Activated CD8-positive, alpha-beta memory T cell treated with anti-CD3 and anti-CD28 coated beads for 24 hours (primary cell): ENCODE measurements at regions not wholly inside any gene's neighbourhood (a gene's known extent, or its start where the extent isn't known, plus 50 kb on each side); places are given as distances from the start of the nearest gene placed in this dataset.

ENCODE experiments used
- DNase-seq: peaks from one replicate; pipeline ENCODE4 v3.0.0-alpha.2; 2020

- DNase-seq, result no peak
Observed at GRCh38 chr3:177931346-177931745, 604.9 kb upstream of the KCNMB2 start.

- DNase-seq, result no peak
Observed at GRCh38 chr3:177932346-177932745, 603.9 kb upstream of the KCNMB2 start.

DNA sequence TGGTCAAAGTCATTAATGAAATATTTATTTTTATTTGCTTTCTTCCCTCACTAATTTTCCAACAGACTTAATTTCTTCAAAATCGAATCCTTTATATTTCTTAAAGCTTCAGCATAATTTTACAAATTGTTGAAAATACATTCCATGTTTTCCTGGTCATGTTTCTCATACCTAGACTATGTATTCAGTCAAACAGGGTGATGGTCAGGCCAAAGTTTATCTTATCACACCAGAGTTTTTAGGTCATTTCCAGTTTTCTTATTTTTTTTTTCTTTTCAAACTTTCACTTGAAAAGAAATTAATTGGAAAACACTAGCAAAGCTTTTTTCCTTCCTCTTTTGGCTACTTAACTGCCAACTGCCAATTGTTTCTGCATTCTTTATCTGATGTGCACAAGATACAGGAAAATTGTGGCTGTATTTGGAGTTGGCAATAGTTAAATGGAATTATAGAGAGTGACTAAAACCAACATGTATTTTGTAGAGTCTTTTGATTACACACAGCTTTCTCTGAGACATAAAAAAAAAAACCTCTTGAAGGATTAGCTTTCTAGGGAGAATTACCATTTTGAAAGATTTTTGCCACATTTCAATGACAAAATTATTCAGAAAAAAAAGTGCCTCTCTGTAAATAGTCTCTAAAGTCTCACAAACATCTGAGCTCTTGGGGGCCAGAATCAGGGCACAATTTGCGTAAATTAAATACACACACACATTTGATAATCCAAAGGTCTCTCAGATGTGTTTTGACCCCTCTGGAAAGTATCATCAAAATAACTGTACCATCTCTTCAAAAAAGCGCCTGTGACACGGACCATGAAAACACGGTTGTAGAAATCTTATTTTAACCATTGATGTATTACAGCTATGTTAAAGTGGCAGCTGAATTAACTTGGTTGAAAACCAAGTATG, 603.2 kb upstream of the KCNMB2 start:
- DNase-seq, result no peak

DNA sequence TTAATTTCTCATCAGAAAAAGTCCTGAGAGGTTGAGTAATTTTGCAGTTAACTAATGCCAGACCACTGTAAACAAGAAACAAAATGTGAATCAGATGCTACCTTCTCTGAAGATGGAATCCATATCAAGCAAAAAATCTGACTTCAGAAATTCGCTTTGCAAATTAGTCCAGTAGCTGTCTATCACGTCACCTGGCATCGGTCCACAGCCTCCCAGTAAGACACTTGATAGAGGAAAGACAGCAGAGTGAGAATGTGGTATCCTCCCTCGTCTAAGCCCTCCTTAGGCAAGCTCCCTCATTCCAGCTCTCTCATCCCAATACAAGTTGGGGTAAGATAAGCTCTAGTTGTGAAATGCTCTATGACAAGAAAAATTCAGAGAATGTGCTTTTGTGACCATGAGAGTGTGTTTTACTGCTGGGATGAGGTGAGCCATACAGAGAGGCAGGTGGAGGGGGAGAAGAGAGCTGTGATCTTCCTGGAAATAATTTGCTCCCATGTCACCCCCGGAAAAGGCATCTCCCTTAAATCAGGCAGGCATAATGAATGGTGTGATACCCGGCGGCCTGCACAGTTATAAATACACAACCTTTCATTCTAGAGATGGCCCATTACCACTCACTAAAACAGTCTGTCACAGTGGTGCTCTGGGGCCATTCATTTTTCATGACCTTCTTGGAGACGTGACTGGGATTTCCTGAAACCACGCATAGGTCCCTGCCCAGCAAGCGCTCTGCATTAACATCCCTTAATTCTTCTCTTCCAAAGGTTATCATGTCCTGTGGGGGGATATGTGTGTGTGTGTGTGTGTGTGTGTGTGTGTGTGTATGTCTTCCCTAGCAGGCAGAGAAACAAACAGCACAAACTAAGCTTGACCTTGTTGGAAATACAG, 602.0 kb upstream of the KCNMB2 start:
- DNase-seq, result no peak

DNA sequence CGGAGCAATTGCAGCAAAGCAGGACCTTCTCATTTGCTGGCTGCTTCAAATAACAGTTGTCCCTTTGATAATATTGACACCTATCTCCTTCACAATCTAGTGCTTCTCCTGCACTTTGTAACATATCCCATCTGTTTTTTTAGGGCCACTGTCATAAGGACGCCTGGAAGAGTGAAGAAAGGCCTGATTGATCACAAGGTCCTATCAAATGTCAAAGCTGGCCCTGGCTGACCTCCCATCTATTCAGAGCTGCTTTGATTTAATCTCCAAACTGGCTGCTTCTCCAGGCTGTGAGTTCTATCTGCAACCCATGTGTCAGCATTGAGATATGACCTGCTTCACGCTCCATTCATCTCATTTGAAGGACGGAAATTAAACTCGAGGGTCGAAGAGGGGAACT, 601.2 kb upstream of the KCNMB2 start:
- DNase-seq, result no peak

DNA sequence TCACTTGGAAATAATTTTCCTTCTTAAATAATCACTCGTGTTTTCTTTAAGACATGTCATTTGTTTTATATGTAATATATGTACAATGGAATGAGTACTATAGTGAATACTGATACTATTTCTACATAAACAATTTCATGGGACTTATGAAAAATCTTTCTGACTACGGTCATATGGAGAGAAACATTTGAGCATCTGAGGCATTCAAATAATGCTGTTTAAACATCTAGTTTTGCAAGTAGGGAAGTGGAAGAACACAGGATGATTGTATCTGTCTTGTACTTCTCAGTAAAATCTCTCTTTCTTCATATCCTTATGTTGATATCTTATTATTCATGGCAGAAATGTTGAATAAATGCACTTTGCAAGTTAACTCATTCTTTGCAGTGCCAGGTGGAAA, 599.5 kb upstream of the KCNMB2 start:
- no peak for DNase-seq

GRCh38 chr3:177942911-177943310, 593.3 kb upstream of the KCNMB2 start:
- no peak for DNase-seq

GRCh38 chr3:177944228-177944661, 592.0 kb upstream of the KCNMB2 start:
- DNase-seq, result no peak

GRCh38 chr3:177946048-177946447, 590.2 kb upstream of the KCNMB2 start:
- DNase-seq, result no peak

GRCh38 chr3:177946497-177946896, 589.7 kb upstream of the KCNMB2 start:
- DNase-seq, result no peak

DNA sequence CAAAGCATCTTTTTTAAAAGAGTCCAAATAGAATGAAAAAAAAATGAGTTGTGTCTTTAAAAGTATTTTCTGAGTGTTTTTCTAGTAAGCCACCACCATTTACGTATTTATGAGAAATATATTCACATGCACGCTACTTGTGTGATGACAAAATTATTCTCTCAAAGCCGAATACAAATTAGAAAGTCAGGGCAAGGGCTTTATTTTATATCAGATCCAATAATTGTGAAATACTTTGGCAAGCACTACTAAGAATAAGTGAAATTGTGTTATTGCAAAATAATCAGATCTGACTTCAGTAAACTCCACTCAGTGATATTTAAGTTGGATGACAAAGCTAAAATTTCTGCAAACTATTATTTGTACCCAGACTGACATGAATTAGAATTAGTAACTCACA, 589.3 kb upstream of the KCNMB2 start:
- no peak for DNase-seq

GRCh38 chr3:177947901-177948300, 588.3 kb upstream of the KCNMB2 start:
- no peak for DNase-seq

DNA sequence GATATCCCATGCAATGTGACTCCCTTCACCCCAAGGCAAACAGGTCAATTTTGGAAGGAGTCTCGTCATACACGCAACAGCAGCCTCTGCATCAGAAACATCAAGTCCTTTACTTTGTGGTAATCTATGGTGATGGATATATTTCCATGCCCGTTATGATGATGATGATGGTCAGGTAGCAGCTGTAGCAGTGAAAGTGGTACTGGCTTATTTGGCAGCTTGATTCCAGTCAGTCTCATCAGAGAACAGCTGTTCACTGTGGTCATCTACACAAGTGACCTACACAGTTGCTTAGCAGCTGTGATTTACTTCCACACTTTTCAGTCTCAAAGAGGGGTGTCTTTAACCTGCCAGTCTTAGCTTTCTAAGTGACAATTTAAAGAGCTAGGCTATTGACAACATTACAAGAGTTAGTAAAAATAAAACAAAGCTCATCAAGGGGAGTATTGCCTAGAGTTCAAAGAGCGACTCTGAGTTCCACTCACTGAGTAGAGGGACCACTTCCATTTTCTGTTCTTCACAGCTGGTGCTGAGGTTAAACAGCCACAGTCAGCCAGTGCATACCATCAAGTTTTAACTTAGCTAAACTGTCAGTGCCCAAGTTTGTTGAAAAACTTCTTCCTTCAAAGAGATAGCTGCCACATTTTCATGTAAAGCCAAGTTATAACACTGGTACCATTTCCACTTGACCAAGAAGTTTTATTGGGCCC, 587.4 kb upstream of the KCNMB2 start:
- DNase-seq, result no peak

DNA sequence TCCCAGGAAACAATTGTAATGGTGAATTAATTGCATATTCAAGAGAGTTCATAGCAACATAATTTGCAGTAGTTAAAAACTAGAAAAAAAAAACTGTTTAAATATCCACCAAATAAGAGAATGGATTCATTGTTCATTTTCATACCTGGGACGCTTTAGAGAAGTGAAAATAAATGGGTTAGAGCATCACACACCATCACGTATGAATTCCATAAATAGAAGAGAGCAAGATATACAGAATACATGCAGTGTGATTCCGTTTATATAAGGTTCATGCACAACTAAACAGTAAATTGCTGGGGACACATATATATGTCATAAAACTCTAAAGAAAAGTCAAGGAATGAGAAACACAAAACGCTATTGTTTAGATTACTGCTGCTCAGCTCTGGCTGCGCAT, 577.0 kb upstream of the KCNMB2 start:
- no peak for DNase-seq

- no peak for DNase-seq
Observed at GRCh38 chr3:177960014-177960413, 576.2 kb upstream of the KCNMB2 start.

GRCh38 chr3:177960722-177961121, 575.5 kb upstream of the KCNMB2 start:
- DNase-seq, result no peak

GRCh38 chr3:177961784-177962183, 574.5 kb upstream of the KCNMB2 start:
- no peak for DNase-seq

GRCh38 chr3:177966493-177966892, 569.7 kb upstream of the KCNMB2 start:
- no peak for DNase-seq

DNA sequence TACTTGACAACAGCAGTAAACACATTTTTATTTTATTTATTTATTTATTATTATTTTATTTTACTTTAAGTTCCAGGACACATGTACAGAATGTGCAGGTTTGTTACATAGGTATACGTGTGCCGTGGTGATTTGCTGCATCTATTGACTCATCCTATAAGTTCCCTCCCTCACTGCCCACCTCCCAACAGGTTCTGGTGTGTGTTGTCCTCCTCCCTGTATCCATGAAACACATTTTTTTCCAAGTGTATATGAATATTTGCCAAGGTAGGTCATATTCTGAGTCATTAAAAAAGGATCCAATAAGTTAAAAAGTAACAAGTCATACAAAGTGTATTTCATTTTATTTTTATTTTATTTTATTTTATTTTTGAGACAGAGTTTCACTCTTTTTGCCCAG, 567.3 kb upstream of the KCNMB2 start:
- no peak for DNase-seq

- DNase-seq, result no peak
Observed at GRCh38 chr3:177973241-177973840, 562.9 kb upstream of the KCNMB2 start.

- no peak for DNase-seq
Observed at GRCh38 chr3:177976241-177976640, 560.0 kb upstream of the KCNMB2 start.

GRCh38 chr3:177976866-177977265, 559.4 kb upstream of the KCNMB2 start:
- DNase-seq, result no peak
